Stimulated activated CD8-positive, alpha-beta memory T cell treated with anti-CD3 and anti-CD28 coated beads, Interleukin-12 subunit alpha, Interleukin-12 subunit beta, amount 100 ng/mL, for 1 hour (primary cell): ENCODE measurements at regions not wholly inside any gene's neighbourhood (a gene's known extent, or its start where the extent isn't known, plus 50 kb on each side); places are given as distances from the start of the nearest gene placed in this dataset.
"Not testable (repeated sequence)": the region's sequence is repeated elsewhere in the genome, so short reads cannot be mapped to it uniquely, and the experiment has no call there.

ENCODE experiments used
- DNase-seq: peaks from one replicate; pipeline ENCODE4 v3.0.0-alpha.2; 2020; ENCODE audit warnings: low read depth

DNA sequence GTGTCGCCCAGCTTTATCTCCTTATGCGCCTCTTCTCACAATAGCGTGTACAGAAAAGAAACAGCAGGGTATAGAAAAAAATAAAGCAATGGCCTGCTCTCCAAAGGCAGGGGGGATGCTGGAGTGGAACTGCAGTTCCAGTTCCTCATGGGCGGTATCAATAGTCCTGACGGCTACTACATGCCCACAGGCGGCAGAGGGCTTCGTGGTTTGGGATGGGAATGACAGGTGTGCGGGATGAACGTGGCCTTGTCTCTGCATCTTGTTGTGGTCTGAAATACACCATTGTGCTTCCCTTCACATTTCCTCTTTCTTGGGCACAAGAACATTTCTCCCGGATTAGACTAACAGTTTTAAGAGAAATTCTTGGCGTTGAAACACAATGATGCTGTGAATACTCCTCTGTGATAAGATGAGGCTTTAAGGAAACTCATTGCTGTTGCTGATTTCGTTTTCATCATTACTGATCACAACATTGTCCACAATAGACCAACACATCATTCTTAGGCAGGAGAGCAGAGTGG lies 124.1 kb upstream of the IGFBP7 start:
- DNase-seq: no peak

DNA sequence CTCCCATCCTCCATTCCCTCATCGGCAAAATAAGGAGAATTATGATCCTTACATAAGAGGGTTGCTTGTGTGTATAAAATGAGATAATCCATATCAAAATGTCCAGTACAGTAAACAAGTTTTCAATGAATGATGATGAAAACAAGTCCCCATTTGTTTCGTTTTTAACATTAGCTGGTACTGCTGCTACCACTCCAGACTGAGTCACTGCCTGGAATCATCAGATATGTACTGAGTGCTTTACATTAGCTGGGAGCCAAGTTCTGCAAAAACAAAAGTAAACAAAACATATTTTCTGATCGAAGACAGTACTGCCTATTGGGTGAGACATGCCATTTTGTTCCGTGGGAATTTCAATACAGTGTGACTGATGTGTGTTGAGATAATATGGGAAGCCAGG lies 123.2 kb upstream of the IGFBP7 start:
- DNase-seq: no peak

DNA sequence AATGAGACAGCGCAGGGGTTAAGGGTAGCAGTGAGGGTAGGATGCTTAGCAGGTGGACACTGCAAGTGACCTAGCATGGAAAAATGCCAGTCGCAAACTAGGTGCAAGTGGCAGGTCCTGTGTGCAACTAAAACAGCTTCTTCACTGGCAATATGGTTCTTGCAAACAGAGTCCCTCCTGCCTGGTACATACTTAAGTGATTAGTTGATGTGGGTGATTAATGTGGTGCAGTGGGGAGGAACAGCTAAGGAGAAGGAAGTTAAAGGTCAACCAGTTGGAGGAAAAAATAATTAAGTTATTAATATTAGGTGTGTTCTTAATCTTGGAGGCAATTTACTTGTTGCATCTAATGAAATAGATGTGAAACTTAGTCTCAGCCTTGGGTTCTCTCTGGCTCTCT lies 121.6 kb upstream of the IGFBP7 start:
- DNase-seq: no peak

DNA sequence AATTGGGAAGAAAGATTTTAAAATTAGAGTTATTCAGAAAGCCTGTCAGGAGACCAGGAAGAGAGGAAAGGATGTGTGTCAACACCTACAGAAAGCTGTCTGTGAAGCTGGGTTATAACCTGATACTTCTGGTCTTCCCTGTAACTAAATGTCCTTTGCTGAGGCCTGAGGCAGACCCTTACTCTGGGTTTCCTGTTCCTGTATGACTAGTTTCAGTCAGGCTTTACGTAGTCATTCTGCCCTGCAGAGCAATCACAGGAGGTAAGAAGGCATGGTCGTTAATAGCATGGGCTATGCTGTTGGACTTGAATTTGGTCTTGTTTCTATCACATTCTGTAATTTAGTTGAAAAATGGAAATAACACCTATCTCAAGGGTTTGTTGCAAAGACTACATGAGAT lies 110.5 kb upstream of the IGFBP7 start:
- no peak for DNase-seq

DNA sequence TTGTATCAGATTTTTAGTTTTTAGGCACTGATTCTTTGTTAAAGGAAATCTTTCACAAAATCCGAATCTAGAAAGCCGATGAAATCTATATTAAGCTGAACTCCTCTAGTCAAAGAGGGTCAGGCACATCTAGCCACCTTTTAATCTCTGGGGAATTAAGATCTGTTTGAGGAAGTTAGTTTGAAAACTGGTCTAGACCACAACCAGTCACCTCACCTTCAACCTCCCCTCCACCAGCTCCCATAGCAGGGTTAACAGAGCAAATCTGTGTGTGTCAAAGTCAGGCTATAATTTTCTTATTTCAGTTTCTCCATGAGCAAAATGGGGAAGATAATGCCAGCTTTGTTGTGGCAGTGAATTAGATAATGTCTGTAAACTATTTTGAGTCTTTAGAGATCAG lies 110.0 kb upstream of the IGFBP7 start:
- no peak for DNase-seq

DNA sequence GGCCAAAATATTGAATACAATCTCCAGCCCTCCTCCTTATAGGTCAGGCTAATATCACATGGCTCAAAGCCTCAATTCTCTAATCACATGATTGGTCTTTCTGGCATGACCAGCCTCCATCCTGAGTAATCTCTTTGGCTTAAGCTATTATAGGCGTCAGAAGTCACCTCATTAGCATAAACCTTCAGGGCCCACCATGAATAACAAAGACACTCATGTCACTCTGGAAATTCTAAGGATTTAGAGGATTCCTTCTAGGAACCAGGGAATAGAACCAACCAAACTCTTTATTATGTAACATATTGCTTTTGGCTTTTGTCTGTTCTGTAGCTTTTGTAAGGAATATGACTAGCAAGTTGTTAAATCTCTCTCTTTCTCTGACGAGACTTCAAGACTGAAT lies 109.2 kb upstream of the IGFBP7 start:
- no peak for DNase-seq

DNA sequence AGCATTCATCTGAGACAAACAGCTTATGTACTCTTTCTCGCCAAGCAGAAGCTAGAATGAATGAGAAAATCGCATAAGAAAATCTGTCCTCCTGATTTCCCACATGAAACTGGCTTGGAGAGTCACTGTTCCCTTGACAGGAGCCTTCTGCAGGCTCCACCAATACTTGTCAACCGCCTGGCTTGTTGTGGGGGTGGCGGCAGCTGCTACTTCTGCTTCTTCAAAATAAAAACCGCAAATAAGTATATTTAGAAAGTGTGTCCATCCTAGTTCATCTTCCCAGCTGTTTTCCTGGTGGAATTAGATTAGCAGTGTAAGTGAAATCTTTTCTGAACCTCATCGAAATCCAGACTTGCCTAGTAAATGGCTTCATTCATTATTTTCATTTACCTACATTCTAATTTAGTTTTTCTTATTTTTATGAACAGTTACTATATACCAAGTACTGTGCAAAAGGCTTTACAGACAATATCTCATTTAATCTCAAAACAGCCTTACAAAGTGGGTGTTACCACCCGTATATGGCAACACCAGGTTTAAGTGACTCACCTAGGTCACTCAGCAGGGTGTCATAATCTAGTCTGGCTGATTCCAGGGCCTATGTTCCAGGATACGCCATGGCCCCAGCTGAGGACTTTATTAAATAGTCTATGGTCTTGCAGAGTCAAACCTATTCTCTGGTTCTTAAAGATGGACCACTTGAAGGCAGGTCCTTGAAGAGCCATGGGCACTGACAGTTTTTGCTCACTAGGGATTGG lies 104.6 kb upstream of the IGFBP7 start:
- DNase-seq: no peak

DNA sequence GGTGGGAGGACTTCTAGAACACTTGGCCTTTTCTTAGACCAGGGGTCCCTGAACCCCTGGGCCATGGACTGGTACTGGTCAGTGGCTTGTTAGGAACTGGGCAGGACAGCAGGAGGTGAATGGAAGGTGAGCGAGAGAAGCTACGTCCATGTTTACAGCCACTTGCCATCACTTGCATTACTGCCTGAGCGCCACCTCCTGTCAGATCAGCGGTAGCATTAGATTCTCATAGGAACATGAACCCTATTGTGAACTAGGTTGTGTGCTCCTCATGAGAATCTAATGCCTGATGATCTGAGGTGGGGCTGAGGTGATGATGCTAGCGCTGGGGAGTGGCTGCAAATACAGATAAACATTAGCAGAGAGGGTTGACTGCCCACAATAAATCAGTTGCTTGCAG lies 100.9 kb upstream of the IGFBP7 start:
- DNase-seq: no peak

DNA sequence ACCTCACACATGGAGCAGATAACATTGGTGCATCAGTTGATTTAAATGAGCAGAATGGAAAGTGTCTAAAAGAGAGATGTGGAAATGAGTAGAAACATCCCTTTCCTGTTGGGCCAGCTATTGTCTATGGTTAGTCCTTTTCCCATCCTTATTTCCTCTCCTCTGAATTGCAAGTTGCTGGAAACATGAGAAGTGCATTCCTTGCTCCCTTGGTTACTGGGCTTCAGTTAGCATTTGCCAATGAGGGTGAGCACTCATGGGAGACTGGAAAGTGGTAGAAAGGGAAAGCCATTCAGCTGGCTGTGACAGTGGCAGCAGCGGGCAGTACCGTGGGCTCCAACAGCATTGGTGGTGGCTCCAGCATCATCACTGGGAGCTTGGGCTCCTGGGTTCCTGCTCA lies 96.0 kb upstream of the IGFBP7 start:
- no peak for DNase-seq

DNA sequence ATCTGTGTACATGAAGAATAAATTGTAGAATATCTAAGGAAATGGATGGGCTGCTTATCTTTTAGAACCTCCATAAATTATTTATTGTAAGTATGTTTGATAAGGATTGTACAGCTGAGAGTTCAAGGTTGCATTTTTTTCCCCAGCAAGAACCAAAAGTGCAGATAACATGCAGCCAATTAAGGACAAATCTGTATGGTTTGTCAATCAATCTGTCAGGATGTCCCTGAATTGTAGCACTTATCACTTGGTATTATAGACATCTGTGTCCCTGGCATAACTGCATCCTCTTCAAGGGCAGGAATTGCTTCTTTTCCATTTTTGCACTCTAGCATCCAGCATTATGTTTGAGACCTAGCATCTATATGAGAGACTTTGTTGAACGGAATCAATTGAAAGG lies 95.4 kb upstream of the IGFBP7 start:
- no peak for DNase-seq

DNA sequence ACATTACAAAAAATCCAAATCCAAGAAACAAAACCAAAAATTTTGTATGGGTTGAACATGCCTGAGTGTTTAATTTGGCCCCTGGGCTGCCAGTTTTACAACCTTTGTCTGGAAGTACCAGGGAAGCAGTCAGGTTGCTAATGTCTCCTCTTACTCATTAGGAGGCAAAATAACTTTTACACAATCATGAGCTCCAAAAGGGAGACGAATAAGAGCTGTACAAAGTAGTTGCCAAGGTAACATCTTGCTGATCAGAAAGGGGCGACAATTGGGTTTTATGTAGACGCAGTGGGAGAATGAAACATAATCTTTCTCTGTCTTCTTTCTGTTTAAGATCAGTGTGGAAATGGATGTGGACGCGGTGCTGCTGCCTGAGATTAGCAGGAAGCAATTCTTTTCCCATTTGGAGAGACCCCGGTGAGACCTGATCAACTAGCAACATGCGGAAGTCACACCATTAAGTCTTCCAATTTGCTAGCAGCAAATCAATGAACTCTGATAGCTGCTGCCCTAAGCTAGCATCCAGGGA lies 90.7 kb upstream of the IGFBP7 start:
- no peak for DNase-seq

DNA sequence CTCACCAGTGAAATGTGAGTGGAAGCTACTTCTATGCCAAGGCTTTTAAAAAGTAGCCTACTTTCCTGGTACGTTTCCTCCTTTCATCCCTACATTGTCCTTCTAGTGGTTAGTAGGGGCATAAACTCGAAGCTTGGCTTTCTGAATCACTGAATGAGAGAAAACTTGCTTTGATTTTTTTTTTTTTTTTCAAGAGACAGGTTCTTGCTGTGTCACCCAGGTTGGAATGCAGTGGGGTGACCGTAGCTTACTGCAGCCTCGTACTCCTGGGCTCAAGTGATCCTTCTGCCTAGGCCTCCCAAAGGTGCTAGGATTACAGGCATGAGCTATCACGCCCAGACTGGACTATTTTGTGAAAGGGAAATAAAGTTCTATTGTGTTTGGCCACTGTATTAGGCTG lies 89.1 kb upstream of the IGFBP7 start:
- DNase-seq: no peak

DNA sequence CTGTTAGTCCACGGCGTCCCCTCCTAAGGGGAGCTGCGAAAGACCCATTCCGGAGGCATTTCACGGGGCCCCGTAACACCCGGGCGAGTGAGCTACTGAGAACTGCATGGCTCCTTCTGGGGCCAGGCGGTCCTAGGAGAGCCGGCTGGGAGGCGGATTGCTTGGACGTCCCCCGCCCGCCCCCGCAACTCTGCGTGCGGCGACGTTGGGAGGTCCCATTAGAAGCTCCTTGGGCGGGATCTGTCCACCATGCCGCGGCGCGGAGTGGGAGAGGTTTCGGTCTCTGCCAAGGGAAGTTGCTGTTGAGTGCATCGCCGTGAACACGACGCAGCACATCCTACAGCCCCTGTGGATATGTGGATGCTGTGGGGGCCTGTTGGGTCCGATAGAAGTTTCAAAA lies 85.4 kb upstream of the IGFBP7 start:
- no peak for DNase-seq

DNA sequence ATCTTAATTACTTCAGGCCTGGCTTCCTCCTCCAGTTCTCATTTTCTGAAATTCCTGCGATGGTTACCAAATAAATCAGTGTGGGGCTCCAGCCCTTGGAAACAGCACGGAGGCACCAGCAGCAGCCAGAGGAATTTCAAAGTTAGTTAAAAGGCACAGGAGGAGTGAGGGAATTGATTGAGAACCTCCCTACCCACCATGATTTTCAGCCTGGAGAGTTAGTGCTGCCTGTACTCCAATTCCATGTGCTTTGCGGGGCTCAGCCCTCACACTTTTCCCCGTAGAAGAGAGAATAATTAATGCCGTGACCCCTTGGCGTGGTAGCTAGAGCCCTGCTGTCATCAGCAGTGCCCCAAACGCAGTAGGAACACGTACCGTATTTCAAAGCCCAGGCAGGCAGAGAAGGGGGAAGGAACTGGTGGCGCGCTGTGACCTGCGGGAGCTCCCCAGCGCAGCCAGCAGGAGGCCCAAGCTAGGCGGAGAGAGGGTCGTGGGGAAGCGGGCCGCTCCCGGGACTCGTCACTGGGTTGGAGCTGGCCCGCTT lies 84.0 kb upstream of the IGFBP7 start:
- DNase-seq: no peak

DNA sequence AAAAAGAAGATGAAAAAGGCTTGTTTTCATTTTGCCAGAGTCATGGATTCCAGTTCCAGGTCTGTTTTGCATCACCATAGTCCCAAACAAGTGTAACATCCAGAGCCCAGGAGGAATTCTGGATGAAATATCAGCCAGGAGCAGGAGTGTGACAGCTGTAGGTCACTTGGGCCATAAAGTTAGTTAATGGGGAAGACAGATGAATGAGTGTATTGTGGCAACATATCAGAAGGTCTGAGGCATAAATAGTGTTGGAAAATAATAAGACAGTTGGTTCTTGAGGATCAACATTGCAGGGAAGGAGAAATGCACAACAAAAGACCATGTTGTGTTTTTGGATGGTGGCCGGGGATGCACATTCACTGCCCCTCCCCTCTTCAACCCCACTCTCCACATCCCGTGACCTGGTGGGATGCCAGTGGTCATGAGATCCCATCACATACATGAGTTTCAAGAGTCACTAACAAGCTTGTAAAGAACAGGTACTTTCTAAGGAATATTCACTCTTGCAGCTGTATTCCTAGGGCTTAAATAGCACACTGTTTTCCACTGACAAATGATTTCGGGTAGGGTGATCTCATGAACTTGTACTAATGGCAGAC lies 83.1 kb upstream of the IGFBP7 start:
- DNase-seq: no peak

DNA sequence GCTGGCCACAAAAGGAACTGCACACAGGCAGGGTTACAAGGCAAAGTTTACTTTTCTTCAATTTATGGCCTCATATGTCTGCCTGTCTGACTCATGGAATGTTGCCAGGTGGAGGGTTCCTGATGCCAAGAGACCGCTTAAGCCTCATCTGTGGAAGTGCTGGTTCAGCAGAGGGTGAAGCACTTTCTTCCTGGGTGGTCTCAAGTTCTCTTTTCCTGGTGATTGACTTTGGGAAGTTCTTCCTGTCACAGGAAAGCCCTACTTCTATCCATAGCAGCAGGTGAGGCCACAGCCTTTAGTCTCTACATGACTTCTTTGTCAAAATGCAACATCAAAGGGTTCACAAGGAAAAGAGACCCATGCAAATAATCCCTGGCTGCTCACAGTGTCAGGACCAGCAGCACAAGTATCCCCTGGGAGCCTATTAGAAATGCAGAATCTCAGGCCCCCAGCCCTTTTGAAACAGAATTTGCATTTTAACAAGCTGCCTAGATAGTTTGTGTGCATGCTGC lies 81.4 kb upstream of the IGFBP7 start:
- no peak for DNase-seq

DNA sequence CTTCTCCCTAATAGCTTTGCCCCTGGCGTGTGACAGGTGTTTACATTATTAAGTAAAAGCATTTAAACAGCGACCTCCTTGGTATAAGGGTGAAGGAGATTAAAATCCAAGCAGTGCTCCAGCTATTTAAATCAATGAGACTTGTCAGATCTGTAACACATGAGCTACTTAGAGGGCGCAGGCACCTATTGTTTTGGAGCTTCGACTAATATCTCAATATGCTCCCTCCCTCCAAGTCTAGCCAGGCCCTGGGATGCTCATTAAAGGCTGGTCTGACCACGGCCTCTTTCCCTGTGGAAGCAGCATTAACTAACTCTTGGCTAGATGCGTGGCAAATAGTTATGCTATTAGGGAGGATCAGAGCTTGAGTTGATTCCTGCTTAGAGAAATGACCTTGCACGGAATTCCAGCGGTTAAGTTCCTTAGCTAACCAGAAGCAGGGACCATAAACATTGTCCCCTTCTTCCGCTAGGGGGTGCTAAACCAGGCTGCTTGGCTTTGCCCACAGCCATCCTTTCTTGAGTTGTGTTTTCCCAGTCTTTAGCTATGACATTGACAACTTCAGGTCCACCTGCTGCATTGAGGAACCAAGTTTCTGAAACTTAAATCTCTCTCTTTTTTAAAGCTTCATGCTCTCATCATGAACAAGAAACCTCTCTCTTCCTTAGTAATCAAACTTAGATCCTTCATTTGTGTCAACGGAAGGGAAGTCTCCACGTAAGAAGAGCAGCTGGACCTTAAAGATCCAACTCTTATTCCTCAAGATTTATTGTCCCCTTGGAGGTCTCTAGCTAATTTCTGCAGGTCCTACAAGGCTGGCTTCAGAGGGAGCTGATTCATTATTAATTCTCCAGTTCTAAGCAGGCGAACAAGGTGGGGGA lies 80.7 kb upstream of the IGFBP7 start:
- no peak for DNase-seq

DNA sequence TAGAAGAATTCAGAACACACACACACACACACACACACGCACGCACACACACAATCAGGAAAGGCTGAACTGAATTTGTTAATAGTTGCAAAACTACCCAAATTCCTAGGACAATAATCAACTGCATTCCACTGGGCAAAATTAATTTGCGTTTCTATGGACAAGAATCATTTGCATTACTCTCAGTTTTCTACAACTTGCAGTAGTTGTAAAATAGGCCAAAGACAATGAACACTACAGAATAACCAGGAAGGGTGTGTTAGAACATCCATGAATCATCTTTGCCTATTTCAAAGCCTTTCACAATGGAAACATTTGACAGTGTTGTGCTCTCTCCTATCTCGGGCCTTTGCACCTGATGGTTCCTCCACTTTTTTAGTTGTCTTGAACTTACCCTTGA lies 77.1 kb upstream of the IGFBP7 start:
- DNase-seq: no peak

DNA sequence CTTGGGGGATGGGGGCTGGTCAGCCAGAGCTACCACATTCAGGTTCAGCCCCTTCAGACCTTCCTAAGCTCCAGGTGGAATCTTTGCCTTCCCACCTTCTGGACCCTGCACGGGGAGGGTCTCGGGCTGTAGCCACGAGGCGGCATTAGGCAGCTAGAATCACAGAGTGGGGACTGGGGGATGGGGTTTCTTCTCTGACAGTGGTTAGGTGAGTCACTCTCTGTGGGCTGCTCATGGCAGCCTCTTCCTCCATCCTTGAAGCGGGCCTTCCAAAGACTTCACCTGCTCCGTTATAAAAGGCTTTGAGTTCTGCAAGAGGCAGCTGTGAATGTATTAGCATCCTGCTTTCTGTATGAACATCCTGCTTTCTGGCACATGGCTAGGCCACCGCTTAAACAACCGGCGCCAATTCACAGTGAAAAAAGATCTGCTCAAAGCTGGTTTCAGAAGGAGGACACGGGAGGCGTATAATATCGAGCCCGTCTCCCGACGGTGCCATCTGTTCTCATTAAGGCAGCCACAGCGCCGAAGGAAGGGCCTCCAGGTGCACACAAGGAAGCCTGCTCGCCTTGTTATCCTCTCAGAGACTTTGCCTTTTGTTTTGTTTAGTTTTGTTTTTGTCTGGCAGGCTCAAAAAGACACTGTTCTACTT lies 74.3 kb upstream of the IGFBP7 start:
- DNase-seq: no peak

DNA sequence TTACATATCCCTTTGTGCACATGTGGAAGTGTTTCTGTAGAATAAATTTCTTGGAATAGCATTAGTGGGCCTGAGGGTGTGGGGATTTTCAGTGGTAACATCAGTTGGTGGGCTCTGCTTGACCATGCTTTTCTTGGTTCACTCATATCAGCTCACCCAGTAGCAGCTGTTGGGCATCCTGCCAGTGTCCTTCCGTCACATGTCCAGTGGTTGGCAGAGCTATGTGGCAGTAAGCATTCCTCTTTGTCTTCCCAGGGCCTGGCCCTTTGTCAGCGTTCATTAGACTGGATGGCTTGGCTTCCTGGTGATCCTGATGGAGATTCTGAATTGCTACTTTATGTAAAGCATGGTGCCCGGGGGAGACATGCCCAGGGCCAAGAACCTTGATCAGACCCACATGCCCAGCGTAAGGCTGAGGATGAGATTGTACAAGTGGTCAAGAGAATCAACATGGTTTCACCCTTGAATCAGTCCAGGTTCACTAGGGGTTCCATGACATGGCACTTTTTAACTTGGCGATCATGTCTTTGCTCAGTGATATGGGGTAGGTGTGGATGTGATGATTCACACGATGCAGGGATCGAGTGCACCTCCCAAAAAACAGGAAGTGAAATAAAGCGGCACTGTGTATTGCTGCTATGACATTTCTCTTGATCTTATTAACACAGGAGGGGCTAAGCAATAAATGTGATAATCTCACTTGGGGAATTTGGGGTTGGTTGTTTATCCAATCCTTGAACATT lies 72.1 kb upstream of the IGFBP7 start:
- DNase-seq: no peak

DNA sequence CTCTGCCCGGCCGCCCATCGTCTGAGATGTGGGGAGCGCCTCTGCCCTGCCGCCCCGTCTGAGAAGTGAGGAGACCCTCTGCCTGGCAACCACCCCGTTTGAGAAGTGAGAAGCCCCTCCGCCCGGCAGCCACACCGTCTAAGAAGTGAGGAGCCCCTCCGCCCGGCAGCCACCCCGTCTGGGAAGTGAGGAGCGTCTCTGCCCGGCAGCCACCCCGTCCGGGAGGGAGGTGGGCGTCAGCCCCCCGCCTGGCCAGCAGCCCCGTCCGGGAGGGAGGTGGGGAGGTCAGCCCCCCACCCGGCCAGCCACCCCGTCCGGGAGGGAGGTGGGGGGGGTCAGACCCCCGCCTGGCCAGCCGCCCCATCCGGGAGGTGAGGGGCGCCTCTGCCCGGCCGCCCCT lies 63.0 kb upstream of the IGFBP7 start:
- DNase-seq: not testable (repeated sequence)
